IMR-90 (cell line): ENCODE measurements at regions not wholly inside any gene's neighbourhood (a gene's known extent, or its start where the extent isn't known, plus 50 kb on each side); places are given as distances from the start of the nearest gene placed in this dataset.

ENCODE experiments used
- ATAC-seq: fragments of 200-7000 bp; cut with Tn5 transposase; 2 replicates; pipeline ENCODE4 v1.9.1; 2020; ENCODE audit warnings: low read depth, mild to moderate bottlenecking, moderate library complexity
- BruUV-seq: library from RNA; stranded (reverse); fragments of 400-500 nt; replicated peaks from 2 replicates; lab custom pipeline; 2021; lab: Mats Ljungman, UMichigan
- CTCF ChIA-PET: fragments of 300-600 bp; formaldehyde crosslinking; extraction: SDS; loops from one replicate; lab custom pipeline; 2021; ENCODE audit warnings: antibody characterized with exemption; lab: Yijun Ruan, JAX
- POLR2A ChIA-PET: fragments of 300-600 bp; sonication (Branson Sonifier 250); formaldehyde crosslinking; loops from one replicate; lab custom pipeline; 2022; ENCODE audit warnings: antibody characterized with exemption; ENCODE audit not compliant: unreplicated experiment; lab: Charles Lee
- DNase-seq: peaks from one replicate; pipeline ENCODE4 v3.0.0; 2013
- H2AFZ ChIP-seq: replicated peaks from 2 replicates; pipeline ENCODE3; 2013; ENCODE audit warnings: low read length, mild to moderate bottlenecking; ENCODE audit not compliant: poor library complexity
- H2AK5ac ChIP-seq: 2 replicates; pipeline ENCODE4 v1.6.1; 2013; ENCODE audit warnings: low read depth, low read length, inconsistent platforms
- H2AK9ac ChIP-seq: replicated peaks from 2 replicates; pipeline ENCODE3; 2013; ENCODE audit warnings: mild to moderate bottlenecking, low read depth, low read length, moderate library complexity; ENCODE audit not compliant: poor library complexity
- H2BK120ac ChIP-seq: 2 replicates; pipeline ENCODE4 v1.6.1; 2013; ENCODE audit warnings: low read depth, low read length, inconsistent platforms
- H2BK15ac ChIP-seq: 3 replicates; pipeline ENCODE4 v1.6.1; 2013; ENCODE audit warnings: low read depth, low read length, inconsistent platforms
- H2BK20ac ChIP-seq: 2 replicates; pipeline ENCODE4 v1.6.1; 2013; ENCODE audit warnings: low read depth, mild to moderate bottlenecking, inconsistent platforms, low read length, moderate library complexity
- H2BK5ac ChIP-seq: 2 replicates; pipeline ENCODE4 v1.6.1; 2013; ENCODE audit warnings: mild to moderate bottlenecking, low read depth, low read length, inconsistent platforms; ENCODE audit not compliant: poor library complexity, severe bottlenecking
- H3K14ac ChIP-seq: replicated peaks from 2 replicates; pipeline ENCODE4 v1.6.1; 2013; ENCODE audit warnings: low read depth, low read length, inconsistent platforms
- H3K18ac ChIP-seq: 2 replicates; pipeline ENCODE4 v1.6.1; 2013; ENCODE audit warnings: low read depth, low read length, control low read depth
- H3K23ac ChIP-seq: 2 replicates; pipeline ENCODE4 v1.6.1; 2013; ENCODE audit warnings: low read depth, low read length, inconsistent platforms
- H3K27ac ChIP-seq: 2 replicates; pipeline ENCODE4 v1.5.1; 2013; ENCODE audit warnings: mild to moderate bottlenecking, control low read depth, low read length; ENCODE audit not compliant: insufficient read depth
- H3K27me3 ChIP-seq: 2 replicates; pipeline ENCODE4 v1.6.1; 2013; ENCODE audit warnings: low read length; ENCODE audit not compliant: control insufficient read depth, insufficient read depth
- H3K36me3 ChIP-seq: 2 replicates; pipeline ENCODE4 v1.6.1; 2013; ENCODE audit warnings: low read length, mixed read lengths; ENCODE audit not compliant: control insufficient read depth, insufficient read depth
- H3K4ac ChIP-seq: 2 replicates; pipeline ENCODE4 v1.6.1; 2013; ENCODE audit warnings: low read depth, low read length, inconsistent platforms
- H3K4me1 ChIP-seq: 2 replicates; pipeline ENCODE4 v1.6.1; 2013; ENCODE audit warnings: low read length, mixed read lengths; ENCODE audit not compliant: control insufficient read depth, insufficient read depth
- H3K4me2 ChIP-seq: 2 replicates; pipeline ENCODE4 v1.6.1; 2013; ENCODE audit warnings: low read depth, mild to moderate bottlenecking, control low read depth, low read length, moderate library complexity
- H3K4me3 ChIP-seq: 2 replicates; pipeline ENCODE4 v1.5.1; 2013; ENCODE audit warnings: low read depth, mild to moderate bottlenecking, control low read depth, low read length, moderate library complexity; ENCODE audit not compliant: insufficient read depth
- H3K56ac ChIP-seq: 2 replicates; pipeline ENCODE4 v1.6.1; 2013; ENCODE audit warnings: low read length, inconsistent platforms; ENCODE audit not compliant: insufficient read depth; ENCODE audit errors: extremely low read depth
- H3K79me1 ChIP-seq, 2 experiments: 2 replicates each; pipeline ENCODE4 v1.6.1; 2013; ENCODE audit warnings: low read length in 2 of 2, inconsistent platforms in 1 of 2, low read depth in 1 of 2
- H3K9ac ChIP-seq: 2 replicates; pipeline ENCODE4 v1.6.1; 2013; ENCODE audit warnings: low read depth, low read length, control low read depth
- H3K9me1 ChIP-seq: 2 replicates; pipeline ENCODE4 v1.6.1; 2013; ENCODE audit warnings: low read length, inconsistent platforms; ENCODE audit not compliant: insufficient read depth
- H3K9me3 ChIP-seq: 2 replicates; pipeline ENCODE4 v1.6.1; 2013; ENCODE audit warnings: low read length; ENCODE audit not compliant: control insufficient read depth, insufficient read depth
- H4K20me1 ChIP-seq: 2 replicates; pipeline ENCODE4 v1.6.1; 2013; ENCODE audit warnings: low read length, inconsistent platforms; ENCODE audit not compliant: insufficient read depth
- H4K5ac ChIP-seq: 2 replicates; pipeline ENCODE4 v1.6.1; 2013; ENCODE audit warnings: mild to moderate bottlenecking, low read depth, low read length, control low read depth
- H4K8ac ChIP-seq, 2 experiments: 2 replicates each; pipeline ENCODE4 v1.6.1; 2013; ENCODE audit warnings: low read depth in 2 of 2, low read length in 2 of 2, control low read depth in 1 of 2, inconsistent platforms in 1 of 2
- H4K91ac ChIP-seq: 2 replicates; pipeline ENCODE4 v1.6.1; 2013; ENCODE audit warnings: low read depth, low read length, inconsistent platforms; ENCODE audit not compliant: insufficient read depth
- CHD1 ChIP-seq: IDR thresholded peaks from 2 replicates; pipeline ENCODE4 v1.6.1; 2012; ENCODE audit warnings: low read depth, low read length, improper control_type of control experiment
- ELK1 ChIP-seq: fragments of 150-350 bp; IDR thresholded peaks from 2 replicates; pipeline ENCODE4 v1.6.1; 2016; ENCODE audit warnings: low read depth, mild to moderate bottlenecking, low read length, moderate library complexity, borderline replicate concordance
- MAFK ChIP-seq: IDR thresholded peaks from 2 replicates; pipeline ENCODE4 v1.6.1; 2012; ENCODE audit warnings: low read depth, low read length, improper control_type of control experiment
- MXI1 ChIP-seq: IDR thresholded peaks from 2 replicates; pipeline ENCODE4 v1.6.1; 2012; ENCODE audit warnings: low read depth, mild to moderate bottlenecking, low read length, moderate library complexity, borderline replicate concordance
- RCOR1 ChIP-seq: IDR thresholded peaks from 2 replicates; pipeline ENCODE4 v1.6.1; 2012; ENCODE audit warnings: mild to moderate bottlenecking, low read length, improper control_type of control experiment; ENCODE audit not compliant: insufficient replicate concordance
- RFX5 ChIP-seq: IDR thresholded peaks from 2 replicates; pipeline ENCODE4 v1.8.0; 2012; ENCODE audit warnings: low read depth, mild to moderate bottlenecking, low read length, moderate library complexity
- USF2 ChIP-seq: fragments of 150-350 bp; IDR thresholded peaks from 2 replicates; pipeline ENCODE4 v1.6.1; 2017; ENCODE audit warnings: mild to moderate bottlenecking, antibody characterized with exemption, low read length, low read depth
- WGBS, 2 experiments: methylation state at CpG; one replicate each; pipeline versions ENCODE4 v1.1.5 to v1.1.7; 2013; ENCODE audit warnings: missing lambda C conversion rate in 2 of 2; ENCODE audit not compliant: insufficient read length in 1 of 2; ENCODE audit errors: extremely low coverage in 2 of 2; 5-methylcytosine and 5-hydroxymethylcytosine counted together
- dilution Hi-C: fragments of 300-500 bp; cut with HindIII; formaldehyde crosslinking; loops from one replicate; pipeline ENCODE4 v1.14.3; 2018; ENCODE audit warnings: low sequenced_read_pairs; ENCODE audit not compliant: unreplicated experiment
- in situ Hi-C: fragments of 300-500 bp; cut with MboI; formaldehyde crosslinking; loops from 3 replicates; pipeline ENCODE4 v1.14.3; 2019; ENCODE audit warnings: low sequenced_read_pairs, inconsistent platforms, mixed read lengths
- intact Hi-C: fragments of 100-400 bp; cut with micrococcal nuclease; formaldehyde crosslinking; loops from 2 replicates; pipeline ENCODE4 v1.10.0; 2022
- TF ChIP-seq, protein P1 (sequence below): conservative IDR thresholded peaks from 2 replicates; pipeline ENCODE4 v1.5.1; 2012; ENCODE audit warnings: mild to moderate bottlenecking, low read depth, low read length, improper control_type of control experiment

GRCh38 chr2:122868646-122869275 lies 1113.3 kb downstream of the TSN start:
- no peaks in the 10 kb centered on the region for H3K27me3 ChIP-seq
- no CpG with 5 or more reads among the region's 6 CpGs for WGBS, 2 experiments
- H2AK5ac ChIP-seq = no peak overlapping the region
- H2BK120ac ChIP-seq = no peak overlapping the region
- POLR2A ChIA-PET = no interaction called here
- no peak overlapping the region for H2BK20ac ChIP-seq
- CTCF ChIA-PET = no interaction called here
- no peak overlapping the region for H2BK15ac ChIP-seq
- peaks cover 13% of the 10 kb centered on the region for H3K9me3 ChIP-seq
- H2BK5ac ChIP-seq = no peak overlapping the region
- H4K8ac ChIP-seq = no peak overlapping the region
- intact Hi-C loops (no loop called here), in situ Hi-C loops (no loop called here), dilution Hi-C loops (no loop called here)
- H4K91ac ChIP-seq = no peak overlapping the region
- H3K18ac ChIP-seq = no peak overlapping the region
- H3K9ac ChIP-seq = no peak overlapping the region
- H2AK9ac ChIP-seq = no peak overlapping the region
- ATAC-seq (no peak), DNase-seq (no peak)
- no peak overlapping the region for H2AFZ ChIP-seq
- H3K4me1 ChIP-seq = no peaks in the 10 kb centered on the region
- no peak overlapping the region for H3K56ac ChIP-seq
- no peak overlapping the region for H3K23ac ChIP-seq
- H3K4ac ChIP-seq = no peak overlapping the region
- no peaks in the 10 kb centered on the region for H4K20me1 ChIP-seq
- H3K4me3 ChIP-seq = no peak overlapping the region
- TF ChIP-seq RFX5 (no peak), MAFK (no peak), CHD1 (no peak), ELK1 (no peak), USF2 (no peak), RCOR1 (no peak), MXI1 (no peak)
- TF ChIP-seq, protein P1, sequence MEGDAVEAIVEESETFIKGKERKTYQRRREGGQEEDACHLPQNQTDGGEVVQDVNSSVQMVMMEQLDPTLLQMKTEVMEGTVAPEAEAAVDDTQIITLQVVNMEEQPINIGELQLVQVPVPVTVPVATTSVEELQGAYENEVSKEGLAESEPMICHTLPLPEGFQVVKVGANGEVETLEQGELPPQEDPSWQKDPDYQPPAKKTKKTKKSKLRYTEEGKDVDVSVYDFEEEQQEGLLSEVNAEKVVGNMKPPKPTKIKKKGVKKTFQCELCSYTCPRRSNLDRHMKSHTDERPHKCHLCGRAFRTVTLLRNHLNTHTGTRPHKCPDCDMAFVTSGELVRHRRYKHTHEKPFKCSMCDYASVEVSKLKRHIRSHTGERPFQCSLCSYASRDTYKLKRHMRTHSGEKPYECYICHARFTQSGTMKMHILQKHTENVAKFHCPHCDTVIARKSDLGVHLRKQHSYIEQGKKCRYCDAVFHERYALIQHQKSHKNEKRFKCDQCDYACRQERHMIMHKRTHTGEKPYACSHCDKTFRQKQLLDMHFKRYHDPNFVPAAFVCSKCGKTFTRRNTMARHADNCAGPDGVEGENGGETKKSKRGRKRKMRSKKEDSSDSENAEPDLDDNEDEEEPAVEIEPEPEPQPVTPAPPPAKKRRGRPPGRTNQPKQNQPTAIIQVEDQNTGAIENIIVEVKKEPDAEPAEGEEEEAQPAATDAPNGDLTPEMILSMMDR = no peak
- H3K14ac ChIP-seq = no peak overlapping the region
- H4K5ac ChIP-seq = no peak overlapping the region
- no peak overlapping the region for H3K27ac ChIP-seq
- H3K9me1 ChIP-seq = no peaks in the 10 kb centered on the region
- H3K79me1 ChIP-seq = no peaks in the 10 kb centered on the region
- H3K4me2 ChIP-seq = no peak overlapping the region
- no TSS peak for BruUV-seq
- H3K36me3 ChIP-seq = no peaks in the 10 kb centered on the region
